HEK293T (cell line): ENCODE measurements at regions not wholly inside any gene's neighbourhood (a gene's known extent, or its start where the extent isn't known, plus 50 kb on each side); places are given as distances from the start of the nearest gene placed in this dataset.

Experiments used
- CTCF ChIA-PET: fragments of 350-600 bp; formaldehyde crosslinking; extraction: SDS; loops from one replicate; lab custom pipeline; 2021; ENCODE audit warnings: antibody characterized with exemption, inconsistent platforms; lab: Yijun Ruan, JAX
- POLR2A ChIA-PET: fragments of 350-600 bp; formaldehyde crosslinking; extraction: SDS; loops from one replicate; lab custom pipeline; 2020; ENCODE audit warnings: antibody characterized with exemption, inconsistent platforms; lab: Yijun Ruan, JAX
- DNase-seq: peaks from one replicate; pipeline ENCODE4 v3.0.0; 2012; ENCODE audit warnings: mixed read lengths; ENCODE audit errors: extremely low spot score
- ARNT ChIP-seq: fragments of 450-650 bp; IDR thresholded peaks from 2 replicates; pipeline ENCODE4 v1.6.1; 2017; ENCODE audit warnings: mild to moderate bottlenecking
- BHLHE40 ChIP-seq: fragments of 450-650 bp; IDR thresholded peaks from 2 replicates; pipeline ENCODE4 v1.6.1; 2016; ENCODE audit warnings: mild to moderate bottlenecking, moderate library complexity, borderline replicate concordance
- CTBP1 ChIP-seq: fragments of 450-650 bp; IDR thresholded peaks from 2 replicates; pipeline ENCODE4 v1.6.1; 2016; ENCODE audit warnings: borderline replicate concordance
- ELF4 ChIP-seq: fragments of 450-650 bp; IDR thresholded peaks from 2 replicates; pipeline ENCODE4 v1.6.1; 2017; ENCODE audit warnings: antibody characterized with exemption
- FOXA1 ChIP-seq: fragments of 450-650 bp; IDR thresholded peaks from 2 replicates; pipeline ENCODE4 v1.6.1; 2016; ENCODE audit warnings: mild to moderate bottlenecking
- FOXK2 ChIP-seq: fragments of 450-650 bp; IDR thresholded peaks from 2 replicates; pipeline ENCODE4 v1.6.1; 2016; ENCODE audit warnings: mild to moderate bottlenecking
- FOXM1 ChIP-seq: fragments of 450-650 bp; IDR thresholded peaks from 2 replicates; pipeline ENCODE4 v1.6.1; 2017; ENCODE audit warnings: mild to moderate bottlenecking, borderline replicate concordance
- HDGF ChIP-seq: fragments of 450-650 bp; IDR thresholded peaks from 2 replicates; pipeline ENCODE4 v1.6.1; 2017; ENCODE audit warnings: antibody characterized with exemption, borderline replicate concordance
- L3MBTL2 ChIP-seq: fragments of 450-650 bp; conservative IDR thresholded peaks from 2 replicates; pipeline ENCODE4 v1.6.1; 2016; ENCODE audit warnings: mild to moderate bottlenecking
- LEF1 ChIP-seq: fragments of 450-650 bp; IDR thresholded peaks from 2 replicates; pipeline ENCODE4 v1.6.1; 2017; ENCODE audit warnings: mild to moderate bottlenecking, borderline replicate concordance
- NFRKB ChIP-seq: fragments of 450-650 bp; IDR thresholded peaks from 2 replicates; pipeline ENCODE4 v1.6.1; 2016; ENCODE audit warnings: mild to moderate bottlenecking, moderate library complexity
- PKNOX1 ChIP-seq: fragments of 450-650 bp; IDR thresholded peaks from 2 replicates; pipeline ENCODE4 v1.6.1; 2016
- SP1 ChIP-seq: fragments of 450-650 bp; IDR thresholded peaks from 2 replicates; pipeline ENCODE4 v1.6.1; 2017
- SUZ12 ChIP-seq: fragments of 450-650 bp; IDR thresholded peaks from 2 replicates; pipeline ENCODE4 v1.6.1; 2016; ENCODE audit warnings: mild to moderate bottlenecking
- TARDBP ChIP-seq: fragments of 450-650 bp; IDR thresholded peaks from 2 replicates; pipeline ENCODE4 v1.6.1; 2016
- ZNF384 ChIP-seq: fragments of 450-650 bp; IDR thresholded peaks from 2 replicates; pipeline ENCODE4 v1.6.1; 2016

- TF ChIP-seq FOXA1 (no peak), ELF4 (no peak), PKNOX1 (no peak), TARDBP (no peak), CTBP1 (no peak), FOXK2 (no peak), L3MBTL2 (no peak), SUZ12 (no peak), LEF1 (no peak), BHLHE40 (no peak), SP1 (no peak), HDGF (no peak), FOXM1 (no peak), NFRKB (no peak), ZNF384 (no peak), ARNT (no peak)
- POLR2A ChIA-PET: no interaction called here
- CTCF ChIA-PET: interaction anchor here (0.6 to 0.7 kb wide), 2 partner anchors 199 to 790 kb away, joined by 3 read pairs; no protein-coding TSS in a partner anchor
- peak; percentile 58 for DNase-seq
These were observed 253.0 kb upstream of the RASGRP1 start for GRCh38 chr15:38817427-38818156.

GRCh38 chr15:38818157-38818790 lies 253.7 kb upstream of the RASGRP1 start:
- TF ChIP-seq FOXM1: no peak
- TF ChIP-seq CTBP1: no peak
- no peak for TF ChIP-seq ARNT
- POLR2A ChIA-PET: no interaction called here
- CTCF ChIA-PET: no interaction called here
- no peak for DNase-seq

- TF ChIP-seq BHLHE40 (no peak), CTBP1 (peak; percentile 75; the same call in 1 of the 2 replicates), TARDBP (no peak), PKNOX1 (peak; percentile 73), FOXA1 (no peak), SUZ12 (no peak), ARNT (0 out of 2 replicates have a peak, but pooled peaks have one; percentile 38), NFRKB (no peak), ZNF384 (no peak), LEF1 (no peak), L3MBTL2 (no peak), FOXM1 (no peak), SP1 (no peak), HDGF (no peak)
- DNase-seq: peak; percentile 26
- ChIA-PET CTCF (interaction anchor here (0.6 kb wide), 1 partner anchor 937 kb away, joined by 3 read pairs; no protein-coding TSS in a partner anchor), POLR2A (no interaction called here)
These were observed 254.9 kb upstream of the RASGRP1 start for GRCh38 chr15:38819387-38819950.

GRCh38 chr15:38823263-38823662 lies 258.6 kb upstream of the RASGRP1 start:
- no peak for DNase-seq
- ChIA-PET CTCF (no interaction called here), POLR2A (no interaction called here)
- TF ChIP-seq CTBP1: no peak
- TF ChIP-seq ELF4: no peak
- no peak for TF ChIP-seq ARNT
- no peak for TF ChIP-seq TARDBP
- no peak for TF ChIP-seq ZNF384
- TF ChIP-seq PKNOX1: no peak
- no peak for TF ChIP-seq FOXM1
- no peak for TF ChIP-seq HDGF

- POLR2A ChIA-PET: no interaction called here
- CTCF ChIA-PET: no interaction called here
- no peak for TF ChIP-seq HDGF
- DNase-seq: no peak
These were observed 260.1 kb upstream of the RASGRP1 start for GRCh38 chr15:38824719-38825118.

GRCh38 chr15:38826880-38827279 lies 262.3 kb upstream of the RASGRP1 start:
- POLR2A ChIA-PET: no interaction called here
- DNase-seq: no peak
- TF ChIP-seq CTBP1 (no peak), NFRKB (no peak), ZNF384 (no peak)
- CTCF ChIA-PET: no interaction called here
